ENCODE measurements at regions not wholly inside any gene's neighbourhood (a gene's known extent, or its start where the extent isn't known, plus 50 kb on each side); places are given as distances from the start of the nearest gene placed in this dataset.
"Not testable (repeated sequence)": the region's sequence is repeated elsewhere in the genome, so short reads cannot be mapped to it uniquely, and the experiment has no call there.

GRCh38 chr1:55803429-55803828, 588.3 kb upstream of the USP24 start:
- no peak for TF ChIP-seq CTCF (IDR thresholded peaks at IDR 0.05; ENCODE audit: insufficient read depth, low read length)
- no peak for DNase-seq (ENCODE audit: low read depth)
- no peak overlapping the region for H3K4me3 ChIP-seq (ENCODE audit: low read depth, low read length)

GRCh38 chr1:55801481-55801880, 586.3 kb upstream of the USP24 start:
- TF ChIP-seq CTCF (IDR thresholded peaks at IDR 0.05; ENCODE audit: insufficient read depth, low read length), result no peak
- no peak for DNase-seq (ENCODE audit: low read depth)
- H3K4me3 ChIP-seq (ENCODE audit: low read depth, low read length), result no peak overlapping the region

GRCh38 chr1:55800503-55800902, 585.3 kb upstream of the USP24 start:
- no peak overlapping the region for H3K4me3 ChIP-seq (ENCODE audit: low read depth, low read length)
- no peak for DNase-seq (ENCODE audit: low read depth)
- TF ChIP-seq CTCF (IDR thresholded peaks at IDR 0.05; ENCODE audit: insufficient read depth, low read length), result no peak

GRCh38 chr1:55793856-55794255, 578.7 kb upstream of the USP24 start:
- no peak overlapping the region for H3K4me3 ChIP-seq (ENCODE audit: low read depth, low read length)
- no peak for DNase-seq (ENCODE audit: low read depth)
- TF ChIP-seq CTCF (IDR thresholded peaks at IDR 0.05; ENCODE audit: insufficient read depth, low read length), result no peak

GRCh38 chr1:55792870-55793269, 577.7 kb upstream of the USP24 start:
- no peak overlapping the region for H3K4me3 ChIP-seq (ENCODE audit: low read depth, low read length)

GRCh38 chr1:55789466-55789865, 574.3 kb upstream of the USP24 start:
- DNase-seq (ENCODE audit: low read depth), result no peak
- TF ChIP-seq CTCF (IDR thresholded peaks at IDR 0.05; ENCODE audit: insufficient read depth, low read length), result no peak
- H3K4me3 ChIP-seq (ENCODE audit: low read depth, low read length), result no peak overlapping the region

More at GRCh38 chr1:55792870-55793269, 577.7 kb upstream of the USP24 start:
- no peak for TF ChIP-seq CTCF (IDR thresholded peaks at IDR 0.05; ENCODE audit: insufficient read depth, low read length)
- DNase-seq (ENCODE audit: low read depth), result no peak

GRCh38 chr1:55786396-55786795, 571.2 kb upstream of the USP24 start:
- H3K4me3 ChIP-seq (ENCODE audit: low read depth, low read length), result no peak overlapping the region
- no peak for TF ChIP-seq CTCF (IDR thresholded peaks at IDR 0.05; ENCODE audit: insufficient read depth, low read length)
- DNase-seq (ENCODE audit: low read depth), result peak; percentile 10

GRCh38 chr1:55784941-55785450, 569.8 kb upstream of the USP24 start:
- H3K4me3 ChIP-seq (ENCODE audit: low read depth, low read length); DNase-seq (ENCODE audit: low read depth): not testable (repeated sequence)
